ENCODE measurements at regions not wholly inside any gene's neighbourhood (a gene's known extent, or its start where the extent isn't known, plus 50 kb on each side); places are given as distances from the start of the nearest gene placed in this dataset.
"Not testable (repeated sequence)": the region's sequence is repeated elsewhere in the genome, so short reads cannot be mapped to it uniquely, and the experiment has no call there.

- DNase-seq, result no peak
These were observed 89.1 kb upstream of the SMIM30 start for GRCh38 chr7:113207441-113207840.

GRCh38 chr7:113204415-113204814 is 86.1 kb upstream of the SMIM30 start:
- DNase-seq, result no peak

GRCh38 chr7:113202284-113202683 is 83.9 kb upstream of the SMIM30 start:
- DNase-seq, result no peak

- DNase-seq, result no peak
These were observed 81.9 kb upstream of the SMIM30 start for GRCh38 chr7:113200281-113200680.

- DNase-seq, result no peak
These were observed 81.5 kb upstream of the SMIM30 start for GRCh38 chr7:113199841-113200240.

GRCh38 chr7:113199136-113199535 is 80.8 kb upstream of the SMIM30 start:
- DNase-seq, result no peak

GRCh38 chr7:113198226-113198625 is 79.9 kb upstream of the SMIM30 start:
- no peak for DNase-seq

- DNase-seq, result no peak
These were observed 78.9 kb upstream of the SMIM30 start for GRCh38 chr7:113197274-113197673.

GRCh38 chr7:113188396-113188795 is 70.0 kb upstream of the SMIM30 start:
- DNase-seq, result no peak

- DNase-seq, result no peak
These were observed 61.0 kb upstream of the SMIM30 start for GRCh38 chr7:113179313-113179712.

GRCh38 chr7:113176836-113177235 is 58.5 kb upstream of the SMIM30 start:
- DNase-seq, result no peak

GRCh38 chr7:113176180-113176579 is 57.8 kb upstream of the SMIM30 start:
- DNase-seq, result not testable (repeated sequence)

GRCh38 chr7:113175525-113176104 is 57.3 kb upstream of the SMIM30 start:
- DNase-seq, result no peak

GRCh38 chr7:113172726-113173125 is 54.4 kb upstream of the SMIM30 start:
- DNase-seq, result no peak

- no peak for DNase-seq
These were observed 52.2 kb upstream of the SMIM30 start for GRCh38 chr7:113170591-113170990.
